ENCODE measurements at regions not wholly inside any gene's neighbourhood (a gene's known extent, or its start where the extent isn't known, plus 50 kb on each side); places are given as distances from the start of the nearest gene placed in this dataset.

GRCh38 chr7:83777406-83778072 lies 128.6 kb upstream of the SEMA3E start:
- TF ChIP-seq CTCF (IDR thresholded peaks at IDR 0.05; ENCODE audit: extremely low read depth, missing control alignments): no peak

GRCh38 chr7:83769407-83769806 lies 120.5 kb upstream of the SEMA3E start:
- no peak for DNase-seq (ENCODE audit: low spot score)
- TF ChIP-seq CTCF (IDR thresholded peaks at IDR 0.05; ENCODE audit: extremely low read depth, missing control alignments): no peak

More at GRCh38 chr7:83777406-83778072, 128.6 kb upstream of the SEMA3E start:
- no peak for DNase-seq (ENCODE audit: low spot score)

- no peak for TF ChIP-seq CTCF (IDR thresholded peaks at IDR 0.05; ENCODE audit: extremely low read depth, missing control alignments)
- no peak for DNase-seq (ENCODE audit: low spot score)
Observed at GRCh38 chr7:83751217-83751616, 102.3 kb upstream of the SEMA3E start.

GRCh38 chr7:83749495-83749894 lies 100.6 kb upstream of the SEMA3E start:
- no peak for DNase-seq (ENCODE audit: low spot score)
- no peak for TF ChIP-seq CTCF (IDR thresholded peaks at IDR 0.05; ENCODE audit: extremely low read depth, missing control alignments)

GRCh38 chr7:83739527-83739926 lies 90.6 kb upstream of the SEMA3E start:
- DNase-seq (ENCODE audit: low spot score): no peak
- no peak for TF ChIP-seq CTCF (IDR thresholded peaks at IDR 0.05; ENCODE audit: extremely low read depth, missing control alignments)

- no peak for TF ChIP-seq CTCF (IDR thresholded peaks at IDR 0.05; ENCODE audit: extremely low read depth, missing control alignments)
- DNase-seq (ENCODE audit: low spot score): no peak
Observed at GRCh38 chr7:83738291-83738835, 89.4 kb upstream of the SEMA3E start.

- DNase-seq (ENCODE audit: low spot score): no peak
- TF ChIP-seq CTCF (IDR thresholded peaks at IDR 0.05; ENCODE audit: extremely low read depth, missing control alignments): no peak
Observed at GRCh38 chr7:83732305-83732704, 83.4 kb upstream of the SEMA3E start.
